GM06990 (cell line): ENCODE measurements at regions not wholly inside any gene's neighbourhood (a gene's known extent, or its start where the extent isn't known, plus 50 kb on each side); places are given as distances from the start of the nearest gene placed in this dataset.

Experiments
- DNase-seq: peaks from one replicate; pipeline ENCODE4 v3.0.0-alpha.2; 2011; ENCODE audit not compliant: insufficient read length; ENCODE audit errors: extremely low read depth
- H3K27me3 ChIP-seq: replicated peaks from 2 replicates; pipeline ENCODE4 v1.6.0; 2011; ENCODE audit warnings: low read length; ENCODE audit not compliant: control insufficient read depth, insufficient read depth
- H3K36me3 ChIP-seq: 2 replicates; pipeline ENCODE4 v1.5.1; 2011; ENCODE audit warnings: low read length; ENCODE audit not compliant: control insufficient read depth, insufficient read depth
- H3K4me3 ChIP-seq: replicated peaks from 2 replicates; pipeline ENCODE4 v1.5.1; 2011; ENCODE audit warnings: low read depth, mild to moderate bottlenecking, control low read depth, low read length
- TF ChIP-seq, protein P1 (sequence below): IDR thresholded peaks from 2 replicates; pipeline ENCODE4 v1.5.1; 2011; ENCODE audit warnings: low read length, control low read depth, mild to moderate bottlenecking, inconsistent platforms; ENCODE audit not compliant: insufficient read depth, poor library complexity, severe bottlenecking

DNA sequence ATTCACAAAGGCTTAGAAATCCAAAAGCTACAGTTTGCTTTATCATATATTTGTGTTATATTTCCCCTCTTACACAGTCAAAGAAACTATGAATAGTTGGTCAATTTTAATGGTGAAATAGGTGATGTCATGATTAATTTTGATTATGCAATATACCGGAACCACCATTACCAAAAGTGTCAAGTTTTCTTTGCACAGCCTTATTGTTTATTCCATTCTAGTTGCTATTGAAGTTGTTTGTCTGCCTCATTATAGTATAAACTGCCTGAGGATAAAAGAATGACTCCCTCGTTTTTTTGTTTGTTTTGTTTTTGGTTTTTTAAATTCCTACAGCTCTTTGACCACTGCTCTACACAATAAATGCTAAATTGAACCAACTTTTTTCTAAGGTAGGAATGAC is 690.6 kb upstream of the ZP4 start:
- TF ChIP-seq, protein P1, sequence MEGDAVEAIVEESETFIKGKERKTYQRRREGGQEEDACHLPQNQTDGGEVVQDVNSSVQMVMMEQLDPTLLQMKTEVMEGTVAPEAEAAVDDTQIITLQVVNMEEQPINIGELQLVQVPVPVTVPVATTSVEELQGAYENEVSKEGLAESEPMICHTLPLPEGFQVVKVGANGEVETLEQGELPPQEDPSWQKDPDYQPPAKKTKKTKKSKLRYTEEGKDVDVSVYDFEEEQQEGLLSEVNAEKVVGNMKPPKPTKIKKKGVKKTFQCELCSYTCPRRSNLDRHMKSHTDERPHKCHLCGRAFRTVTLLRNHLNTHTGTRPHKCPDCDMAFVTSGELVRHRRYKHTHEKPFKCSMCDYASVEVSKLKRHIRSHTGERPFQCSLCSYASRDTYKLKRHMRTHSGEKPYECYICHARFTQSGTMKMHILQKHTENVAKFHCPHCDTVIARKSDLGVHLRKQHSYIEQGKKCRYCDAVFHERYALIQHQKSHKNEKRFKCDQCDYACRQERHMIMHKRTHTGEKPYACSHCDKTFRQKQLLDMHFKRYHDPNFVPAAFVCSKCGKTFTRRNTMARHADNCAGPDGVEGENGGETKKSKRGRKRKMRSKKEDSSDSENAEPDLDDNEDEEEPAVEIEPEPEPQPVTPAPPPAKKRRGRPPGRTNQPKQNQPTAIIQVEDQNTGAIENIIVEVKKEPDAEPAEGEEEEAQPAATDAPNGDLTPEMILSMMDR = no peak

DNA sequence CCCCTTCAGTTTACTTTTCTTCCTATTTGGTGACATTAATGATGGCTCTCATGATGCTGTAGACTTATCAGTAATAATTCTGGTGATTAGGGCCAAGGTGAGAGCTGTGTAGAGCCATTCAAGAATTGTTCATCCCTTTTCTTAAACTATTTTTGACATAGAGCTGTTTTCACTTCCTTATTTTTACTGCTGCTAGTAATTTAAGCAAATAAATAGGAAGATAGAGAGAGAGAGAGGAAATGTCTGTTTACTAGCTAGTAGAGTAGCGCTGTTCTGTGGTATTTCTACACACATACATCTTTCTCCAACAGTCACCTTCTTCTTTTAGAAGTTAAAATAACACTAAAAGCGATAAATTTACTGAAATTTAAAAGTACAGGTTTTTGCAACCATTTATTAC is 678.0 kb upstream of the ZP4 start:
- TF ChIP-seq, protein P1 = no peak
- no peak for DNase-seq
- no peaks in the 10 kb centered on the region for H3K36me3 ChIP-seq
- H3K27me3 ChIP-seq = no peaks in the 10 kb centered on the region
- H3K4me3 ChIP-seq = no peak overlapping the region

More for the DNA sequence above, 690.6 kb upstream of the ZP4 start:
- Histone ChIP-seq H3K27me3 (no peaks in the 10 kb centered on the region), H3K36me3 (no peaks in the 10 kb centered on the region), H3K4me3 (no peak overlapping the region)
- DNase-seq = no peak

DNA sequence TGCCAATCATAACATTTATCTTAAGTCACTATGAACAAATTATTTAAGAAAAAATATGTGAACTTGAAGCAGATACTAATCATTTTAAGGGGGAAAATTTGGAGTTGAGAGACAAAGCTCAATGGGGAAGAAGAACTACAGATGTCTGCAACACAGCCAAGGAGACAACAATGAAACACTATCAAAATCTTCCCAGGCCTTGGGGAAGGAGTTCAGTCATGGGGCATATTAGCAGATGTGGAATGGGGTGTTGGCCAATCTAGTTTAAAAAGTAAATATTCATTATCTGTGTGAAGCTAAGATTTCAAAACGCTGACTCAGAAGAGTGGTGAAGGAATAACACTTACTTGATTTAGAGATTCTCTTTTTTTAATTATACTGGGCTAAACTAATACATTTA is 671.6 kb upstream of the ZP4 start:
- DNase-seq = no peak
- Histone ChIP-seq H3K27me3 (no peaks in the 10 kb centered on the region), H3K36me3 (no peaks in the 10 kb centered on the region), H3K4me3 (no peak overlapping the region)
- TF ChIP-seq, protein P1 = no peak

DNA sequence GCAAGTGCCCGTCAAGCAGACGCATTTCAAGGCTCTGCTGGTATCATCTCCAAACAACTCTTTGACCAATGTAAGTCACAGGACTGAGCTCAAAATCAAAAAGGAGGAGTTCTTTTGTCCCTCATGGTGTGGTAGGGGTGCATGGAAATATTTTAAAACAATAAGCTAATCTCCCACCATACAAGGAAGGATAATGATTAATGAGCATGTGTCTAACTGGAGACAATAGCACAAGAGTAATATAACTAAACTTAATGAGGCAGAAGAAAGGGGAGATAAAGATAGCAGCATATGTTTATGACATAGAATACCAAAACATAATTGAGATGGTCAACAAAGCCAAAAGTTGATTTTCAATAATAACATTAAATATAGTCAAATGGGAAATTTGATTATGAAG is 668.0 kb upstream of the ZP4 start:
- no peaks in the 10 kb centered on the region for H3K36me3 ChIP-seq
- TF ChIP-seq, protein P1 = no peak
- DNase-seq = no peak
- no peaks in the 10 kb centered on the region for H3K27me3 ChIP-seq
- H3K4me3 ChIP-seq = no peak overlapping the region

DNA sequence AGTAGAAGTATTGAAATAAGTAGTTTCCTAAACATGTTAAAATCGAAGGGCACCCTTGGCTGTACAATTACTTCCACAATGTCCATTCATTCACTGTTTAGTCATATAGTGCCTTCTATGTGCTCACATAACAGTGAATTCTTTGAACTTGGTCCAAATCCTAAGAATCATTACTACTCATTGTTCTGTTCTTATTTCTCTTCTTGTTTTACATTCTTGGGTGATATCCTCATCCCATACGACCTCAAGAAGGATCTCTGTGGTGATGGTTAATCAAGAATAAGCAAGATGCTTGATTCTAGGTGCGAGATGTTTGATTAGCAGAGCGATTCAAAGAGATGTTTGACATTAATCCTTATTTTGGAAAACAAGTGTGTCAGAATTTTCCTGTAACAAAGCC is 667.4 kb upstream of the ZP4 start:
- TF ChIP-seq, protein P1 = no peak
- H3K4me3 ChIP-seq = no peak overlapping the region
- H3K27me3 ChIP-seq = no peaks in the 10 kb centered on the region
- H3K36me3 ChIP-seq = no peaks in the 10 kb centered on the region
- DNase-seq = no peak

DNA sequence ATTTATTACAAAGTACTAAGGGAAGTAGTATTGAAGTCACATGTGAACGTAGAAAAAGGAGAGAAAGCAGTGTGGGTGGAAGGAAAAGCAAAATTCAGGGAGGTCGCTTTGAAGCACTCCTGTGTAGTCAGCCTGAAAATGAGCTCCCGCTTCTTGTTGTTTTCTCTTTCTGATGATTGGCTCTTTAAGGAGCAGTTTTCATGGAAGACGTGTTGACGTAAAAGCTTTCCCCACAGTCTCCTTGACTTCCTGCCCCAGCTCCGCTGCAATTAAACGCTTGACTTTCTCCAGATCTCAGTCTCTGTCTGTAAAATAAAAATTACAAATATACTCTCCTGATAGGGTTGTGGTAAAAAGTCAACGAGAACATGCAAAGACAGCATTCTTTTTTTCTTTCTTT is 661.5 kb upstream of the ZP4 start:
- TF ChIP-seq, protein P1 = no peak
- Histone ChIP-seq H3K4me3 (no peak overlapping the region), H3K36me3 (no peaks in the 10 kb centered on the region), H3K27me3 (no peaks in the 10 kb centered on the region)
- no peak for DNase-seq
